GM12873 (cell line): ENCODE measurements at regions not wholly inside any gene's neighbourhood (a gene's known extent, or its start where the extent isn't known, plus 50 kb on each side); places are given as distances from the start of the nearest gene placed in this dataset.

ENCODE experiments used
- TF ChIP-seq, protein P1 (sequence below): IDR thresholded peaks from 2 replicates; pipeline ENCODE4 v1.5.1; 2012; ENCODE audit warnings: low read depth, mild to moderate bottlenecking, moderate library complexity, low read length, control low read depth; ENCODE audit not compliant: insufficient read depth; ENCODE audit errors: missing control alignments

DNA sequence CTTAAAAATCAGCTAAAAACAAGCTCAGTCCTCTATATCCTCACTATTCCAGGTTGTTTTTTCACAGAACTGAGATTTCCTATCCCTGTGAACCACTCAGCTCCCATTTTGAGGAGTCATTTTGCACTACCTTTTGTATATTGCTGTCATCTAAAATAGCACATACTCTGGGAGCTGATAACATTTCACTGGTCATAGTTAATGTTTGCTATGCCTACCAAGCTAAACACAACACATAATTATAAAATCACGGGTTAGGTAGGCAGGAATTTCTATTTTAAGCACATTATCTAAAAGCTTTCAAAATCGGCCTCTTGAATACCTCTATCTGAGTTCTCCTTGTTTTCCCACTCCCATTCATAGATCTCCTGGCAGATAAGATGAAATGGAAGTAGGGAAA lies 882.0 kb upstream of the INTU start:
- TF ChIP-seq, protein P1, sequence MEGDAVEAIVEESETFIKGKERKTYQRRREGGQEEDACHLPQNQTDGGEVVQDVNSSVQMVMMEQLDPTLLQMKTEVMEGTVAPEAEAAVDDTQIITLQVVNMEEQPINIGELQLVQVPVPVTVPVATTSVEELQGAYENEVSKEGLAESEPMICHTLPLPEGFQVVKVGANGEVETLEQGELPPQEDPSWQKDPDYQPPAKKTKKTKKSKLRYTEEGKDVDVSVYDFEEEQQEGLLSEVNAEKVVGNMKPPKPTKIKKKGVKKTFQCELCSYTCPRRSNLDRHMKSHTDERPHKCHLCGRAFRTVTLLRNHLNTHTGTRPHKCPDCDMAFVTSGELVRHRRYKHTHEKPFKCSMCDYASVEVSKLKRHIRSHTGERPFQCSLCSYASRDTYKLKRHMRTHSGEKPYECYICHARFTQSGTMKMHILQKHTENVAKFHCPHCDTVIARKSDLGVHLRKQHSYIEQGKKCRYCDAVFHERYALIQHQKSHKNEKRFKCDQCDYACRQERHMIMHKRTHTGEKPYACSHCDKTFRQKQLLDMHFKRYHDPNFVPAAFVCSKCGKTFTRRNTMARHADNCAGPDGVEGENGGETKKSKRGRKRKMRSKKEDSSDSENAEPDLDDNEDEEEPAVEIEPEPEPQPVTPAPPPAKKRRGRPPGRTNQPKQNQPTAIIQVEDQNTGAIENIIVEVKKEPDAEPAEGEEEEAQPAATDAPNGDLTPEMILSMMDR, result no peak

DNA sequence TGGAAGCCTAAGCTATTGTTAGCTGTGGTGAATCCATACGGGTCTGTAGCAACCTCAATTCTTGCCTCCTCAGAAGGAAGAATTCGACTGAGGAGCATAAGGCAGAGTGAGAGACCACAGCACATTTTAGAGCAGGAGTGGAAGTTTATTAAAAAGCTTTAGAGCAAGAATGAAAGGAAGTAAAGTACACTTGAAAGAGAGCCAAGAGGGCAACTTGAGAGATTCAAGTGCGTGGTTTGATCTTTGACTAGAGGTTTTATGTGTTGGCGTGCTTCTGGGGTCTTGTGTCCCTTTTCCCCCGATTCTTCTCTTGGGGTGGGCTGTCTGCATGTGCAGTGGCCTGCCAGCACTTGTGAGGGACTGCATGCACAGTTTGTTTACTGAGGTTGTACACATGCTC lies 880.6 kb upstream of the INTU start:
- TF ChIP-seq, protein P1, result no peak

DNA sequence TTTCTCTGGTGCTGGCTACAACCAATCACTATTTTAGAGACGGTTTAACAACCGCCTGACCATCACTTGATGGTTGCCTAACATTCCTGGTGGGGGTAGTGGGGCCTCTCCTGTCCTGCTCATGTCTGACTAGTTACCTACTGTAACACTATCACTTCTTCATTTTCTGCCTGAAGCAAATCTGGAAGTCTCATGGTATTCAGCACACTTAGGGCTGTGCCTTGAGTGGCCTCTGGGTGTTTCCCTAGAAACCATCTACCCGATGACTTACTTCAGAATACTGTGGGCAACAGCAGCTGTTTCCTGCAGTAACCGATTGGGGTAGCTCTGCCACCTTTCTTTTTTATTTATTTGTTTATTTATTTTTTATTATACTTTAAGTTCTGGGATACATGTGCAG lies 880.1 kb upstream of the INTU start:
- TF ChIP-seq, protein P1, result no peak

DNA sequence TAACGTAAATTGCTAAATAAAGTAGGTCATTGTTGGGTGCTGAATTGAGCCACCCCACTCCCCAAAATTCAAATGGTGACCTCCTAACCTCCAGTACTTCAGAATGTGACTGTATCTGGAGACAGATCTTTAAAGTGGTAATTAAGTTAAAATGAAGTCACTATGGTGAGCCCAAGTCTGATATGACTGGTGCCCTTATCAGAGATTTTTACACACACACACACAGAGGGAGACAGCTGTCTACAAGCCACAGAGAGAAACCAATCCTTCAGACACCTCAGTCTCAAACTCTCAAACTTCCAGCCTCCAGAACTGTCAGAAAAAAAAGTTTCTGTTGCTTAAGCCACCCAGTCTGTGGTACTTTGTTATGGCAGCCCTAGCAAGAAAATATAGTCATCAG lies 879.2 kb upstream of the INTU start:
- TF ChIP-seq, protein P1, result no peak

DNA sequence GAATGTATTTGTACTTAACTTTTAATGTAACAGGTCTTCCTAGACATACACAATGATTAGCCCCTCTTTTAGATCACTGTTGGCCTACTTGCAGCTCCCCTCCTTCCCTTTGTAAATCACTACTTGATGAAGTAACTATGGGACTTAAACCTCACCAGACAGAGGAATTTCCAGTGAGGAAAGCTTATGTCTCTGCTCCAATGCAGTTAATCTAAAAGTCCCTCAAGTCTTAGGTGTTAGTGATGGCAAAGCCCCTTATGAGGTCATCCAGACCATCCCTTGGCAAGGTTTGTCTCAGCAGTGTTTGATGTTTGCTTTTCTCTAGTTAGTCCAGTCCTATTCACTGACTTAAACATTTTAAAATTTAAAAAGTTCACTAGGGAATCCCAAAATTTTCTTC lies 877.3 kb upstream of the INTU start:
- TF ChIP-seq, protein P1, result no peak

DNA sequence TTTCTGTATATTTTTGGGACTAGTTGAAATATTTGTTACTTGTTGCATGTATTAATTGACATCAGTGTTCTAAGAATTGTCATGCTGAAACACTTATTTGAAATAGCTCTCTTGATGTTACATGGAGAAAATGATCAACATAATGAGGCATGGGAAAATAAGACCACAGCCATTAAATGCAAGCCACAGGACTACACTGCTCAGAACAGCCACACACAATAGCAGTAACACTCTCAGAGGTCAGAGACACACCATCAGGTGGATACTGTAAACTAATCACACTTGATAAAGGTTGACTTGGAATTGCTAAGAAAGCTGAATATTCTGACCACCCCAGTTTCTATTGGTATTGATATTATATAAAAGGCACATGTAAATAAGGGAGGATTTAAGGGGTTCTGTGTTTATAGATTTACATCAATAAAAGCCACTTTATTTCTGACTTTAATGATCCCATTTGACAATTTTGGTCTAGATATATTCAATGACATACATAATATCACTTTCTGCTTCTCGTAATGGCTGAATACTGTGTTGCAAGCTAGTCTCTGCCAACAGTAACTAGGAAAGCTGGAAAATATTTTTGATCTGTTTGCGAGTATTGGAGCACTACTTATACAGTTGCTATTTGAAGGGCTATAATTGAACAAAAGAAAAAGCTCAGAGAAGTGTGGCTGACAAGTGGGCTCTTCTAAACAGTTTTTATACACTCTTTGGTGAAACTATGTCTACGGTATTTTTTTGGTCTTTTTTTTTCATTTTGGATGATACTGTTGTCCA lies 876.5 kb upstream of the INTU start:
- TF ChIP-seq, protein P1, result no peak

DNA sequence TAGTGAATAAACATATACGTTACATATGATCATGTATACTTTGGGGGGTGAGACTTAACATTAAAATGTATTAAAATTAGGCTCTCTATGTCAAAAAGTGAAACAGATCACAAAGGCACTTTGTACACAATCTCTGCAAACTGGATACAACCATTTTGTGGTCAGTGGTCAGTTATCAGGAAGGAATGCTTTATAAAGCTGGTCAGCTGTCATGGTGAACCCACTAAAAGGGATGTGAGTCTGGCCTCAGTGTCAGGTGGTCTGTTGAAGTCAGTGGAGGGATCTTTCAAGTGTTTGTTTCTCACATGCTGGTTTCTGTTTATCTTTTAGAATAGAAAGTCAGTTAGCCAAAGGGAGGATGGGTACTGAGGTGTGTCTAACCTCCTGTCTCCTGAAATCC lies 875.5 kb upstream of the INTU start:
- TF ChIP-seq, protein P1, result no peak

DNA sequence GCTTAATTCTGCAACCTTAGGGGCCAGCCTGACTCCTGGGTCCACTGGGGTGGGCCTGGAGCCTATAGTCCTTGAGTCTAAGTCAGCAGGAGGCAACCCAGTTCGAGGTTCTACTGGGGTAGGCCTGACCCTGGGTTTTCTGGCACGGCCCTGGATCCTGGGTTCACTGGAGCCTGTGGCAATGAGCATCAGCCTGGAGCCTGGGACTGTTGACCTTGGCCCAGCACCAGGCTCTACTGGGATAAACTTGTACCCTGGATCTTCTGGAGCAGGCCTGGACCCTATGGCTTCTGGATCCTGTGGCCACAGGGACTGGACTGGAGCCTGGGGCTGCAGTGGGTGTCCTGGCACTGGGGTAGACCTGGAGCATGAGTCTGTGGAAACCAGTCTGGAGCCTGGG lies 874.3 kb upstream of the INTU start:
- TF ChIP-seq, protein P1, result no peak
